ENCODE measurements at regions not wholly inside any gene's neighbourhood (a gene's known extent, or its start where the extent isn't known, plus 50 kb on each side); places are given as distances from the start of the nearest gene placed in this dataset.

DNA sequence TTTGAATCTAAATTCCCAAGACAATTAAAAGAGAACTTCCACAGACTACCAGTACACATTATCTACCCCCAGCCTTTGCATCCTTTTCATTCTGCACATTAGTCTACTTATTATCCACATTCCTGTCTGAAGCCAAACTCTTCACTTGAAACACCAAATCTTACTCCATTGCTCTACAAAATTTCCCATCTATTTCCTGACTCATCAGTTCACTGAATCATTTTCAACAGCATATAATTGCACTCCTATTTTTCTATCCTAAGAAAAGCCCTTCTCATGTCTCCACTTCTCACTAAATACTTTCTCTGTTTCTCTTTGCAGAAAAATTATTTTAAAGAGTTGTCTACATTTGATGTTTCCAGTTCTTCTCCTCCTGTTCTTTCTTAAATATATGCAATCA is 239.4 kb upstream of the FERMT1 start:
- TF ChIP-seq, protein P1, sequence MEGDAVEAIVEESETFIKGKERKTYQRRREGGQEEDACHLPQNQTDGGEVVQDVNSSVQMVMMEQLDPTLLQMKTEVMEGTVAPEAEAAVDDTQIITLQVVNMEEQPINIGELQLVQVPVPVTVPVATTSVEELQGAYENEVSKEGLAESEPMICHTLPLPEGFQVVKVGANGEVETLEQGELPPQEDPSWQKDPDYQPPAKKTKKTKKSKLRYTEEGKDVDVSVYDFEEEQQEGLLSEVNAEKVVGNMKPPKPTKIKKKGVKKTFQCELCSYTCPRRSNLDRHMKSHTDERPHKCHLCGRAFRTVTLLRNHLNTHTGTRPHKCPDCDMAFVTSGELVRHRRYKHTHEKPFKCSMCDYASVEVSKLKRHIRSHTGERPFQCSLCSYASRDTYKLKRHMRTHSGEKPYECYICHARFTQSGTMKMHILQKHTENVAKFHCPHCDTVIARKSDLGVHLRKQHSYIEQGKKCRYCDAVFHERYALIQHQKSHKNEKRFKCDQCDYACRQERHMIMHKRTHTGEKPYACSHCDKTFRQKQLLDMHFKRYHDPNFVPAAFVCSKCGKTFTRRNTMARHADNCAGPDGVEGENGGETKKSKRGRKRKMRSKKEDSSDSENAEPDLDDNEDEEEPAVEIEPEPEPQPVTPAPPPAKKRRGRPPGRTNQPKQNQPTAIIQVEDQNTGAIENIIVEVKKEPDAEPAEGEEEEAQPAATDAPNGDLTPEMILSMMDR (IDR thresholded peaks at IDR 0.05; ENCODE audit: borderline replicate concordance, insufficient read depth, low read depth, low read length): no peak
- no peak overlapping the region for H3K4me3 ChIP-seq (ENCODE audit: low read depth, low read length)

DNA sequence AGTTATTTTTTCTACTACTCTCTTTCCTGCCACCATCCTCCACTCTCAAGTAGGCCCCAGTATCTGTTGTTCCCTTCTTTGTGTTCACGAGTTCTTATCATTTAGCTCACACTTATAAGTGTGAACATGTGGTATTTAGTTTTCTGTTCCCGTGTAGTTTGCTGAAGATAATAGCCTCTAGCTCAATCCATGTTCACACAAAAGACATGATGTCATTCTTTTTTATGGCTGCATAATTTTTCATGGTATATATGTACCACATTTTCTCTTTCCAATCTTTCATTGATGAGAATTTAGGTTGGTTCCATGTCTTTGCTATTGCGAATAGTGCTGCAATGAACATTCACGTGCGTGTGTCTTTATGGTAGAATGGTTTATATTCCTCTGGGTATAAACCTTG is 237.9 kb upstream of the FERMT1 start:
- TF ChIP-seq, protein P1 (IDR thresholded peaks at IDR 0.05; ENCODE audit: borderline replicate concordance, insufficient read depth, low read depth, low read length): no peak
- no peak overlapping the region for H3K4me3 ChIP-seq (ENCODE audit: low read depth, low read length)

GRCh38 chr20:6355754-6356451 is 233.1 kb upstream of the FERMT1 start:
- H3K4me3 ChIP-seq (ENCODE audit: low read depth, low read length): no peak overlapping the region

GRCh38 chr20:6348908-6349307 is 226.1 kb upstream of the FERMT1 start:
- TF ChIP-seq, protein P1 (IDR thresholded peaks at IDR 0.05; ENCODE audit: borderline replicate concordance, insufficient read depth, low read depth, low read length): no peak
- no peak overlapping the region for H3K4me3 ChIP-seq (ENCODE audit: low read depth, low read length)

More at GRCh38 chr20:6355754-6356451, 233.1 kb upstream of the FERMT1 start:
- TF ChIP-seq, protein P1 (IDR thresholded peaks at IDR 0.05; ENCODE audit: borderline replicate concordance, insufficient read depth, low read depth, low read length): no peak

- no peak overlapping the region for H3K4me3 ChIP-seq (ENCODE audit: low read depth, low read length)
- TF ChIP-seq, protein P1 (IDR thresholded peaks at IDR 0.05; ENCODE audit: borderline replicate concordance, insufficient read depth, low read depth, low read length): no peak
Measured at GRCh38 chr20:6347916-6348315, 225.1 kb upstream of the FERMT1 start.

DNA sequence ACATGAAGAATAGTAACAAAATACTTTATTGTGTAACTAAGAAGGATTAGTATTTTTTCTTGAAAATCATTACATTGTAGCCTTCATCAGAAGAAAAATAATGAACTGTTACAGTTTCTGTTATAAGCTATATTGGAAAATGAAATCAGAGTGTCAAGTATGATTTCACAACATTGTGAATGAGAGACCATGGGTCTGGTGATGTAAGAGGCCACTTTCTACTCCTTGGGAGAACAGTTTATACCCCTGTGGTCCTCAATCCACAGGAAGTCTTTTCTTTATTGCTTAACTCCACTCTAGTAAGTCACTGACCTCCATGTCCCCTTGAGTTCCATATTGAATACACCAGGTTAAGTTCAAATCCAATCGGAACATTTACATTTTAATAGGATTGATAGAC is 218.7 kb upstream of the FERMT1 start:
- TF ChIP-seq, protein P1 (IDR thresholded peaks at IDR 0.05; ENCODE audit: borderline replicate concordance, insufficient read depth, low read depth, low read length): no peak
- H3K4me3 ChIP-seq (ENCODE audit: low read depth, low read length): no peak overlapping the region

DNA sequence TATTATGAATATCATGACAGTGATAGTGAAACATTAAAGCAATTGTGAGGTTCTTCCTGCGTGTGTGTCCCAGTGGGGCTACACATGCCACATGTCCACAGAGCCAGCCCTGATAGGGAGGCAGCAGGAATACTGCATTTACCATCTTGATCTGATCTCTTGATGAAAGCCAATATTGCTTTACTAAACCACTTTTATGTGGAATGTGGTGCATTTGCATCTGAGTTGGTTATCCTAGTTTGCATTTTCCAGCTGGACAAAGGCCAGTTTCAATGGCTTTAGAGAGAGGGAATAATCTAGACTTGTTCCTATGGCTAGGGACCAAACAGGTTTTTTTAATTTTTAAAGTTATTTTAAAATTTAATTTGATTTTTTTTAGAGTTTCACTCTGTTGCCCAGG is 216.3 kb upstream of the FERMT1 start:
- no peak overlapping the region for H3K4me3 ChIP-seq (ENCODE audit: low read depth, low read length)
- TF ChIP-seq, protein P1 (IDR thresholded peaks at IDR 0.05; ENCODE audit: borderline replicate concordance, insufficient read depth, low read depth, low read length): no peak

Measured in GM12875 (cell line).